SK-N-SH (cell line): ENCODE measurements at regions not wholly inside any gene's neighbourhood (a gene's known extent, or its start where the extent isn't known, plus 50 kb on each side); places are given as distances from the start of the nearest gene placed in this dataset.

Experiments
- CTCF ChIA-PET: fragments of 300-600, 350-600 bp; formaldehyde crosslinking; extraction: SDS; loops from one replicate; lab custom pipeline; 2021; lab: Yijun Ruan, JAX
- POLR2A ChIA-PET: fragments of 350-600 bp; sonication (Branson Sonifier 250); formaldehyde crosslinking; extraction: SDS; loops from one replicate; lab custom pipeline; 2020; ENCODE audit warnings: antibody characterized with exemption, inconsistent platforms; lab: Yijun Ruan, JAX
- DNase-seq: peaks from one replicate; pipeline ENCODE4 v3.0.0; 2012
- H2AFZ ChIP-seq: fragments of 200-600 bp; sonication (generic); 2 replicates; pipeline ENCODE4 v1.8.1; 2016; ENCODE audit warnings: antibody characterized with exemption, mild to moderate bottlenecking, low read depth
- H3F3A ChIP-seq: fragments of 200-600 bp; sonication (generic); replicated peaks from 2 replicates; pipeline ENCODE3; 2016; ENCODE audit warnings: antibody characterized with exemption, mild to moderate bottlenecking; ENCODE audit not compliant: insufficient read depth
- H3K27ac ChIP-seq, 2 experiments: fragments of 200-500 bp in 1 of 2; fragments of 200-600 bp in 1 of 2; sonication (Bioruptor generic) in 1 of 2; sonication (generic), shearing (Covaris generic) in 1 of 2; 2 replicates each; pipeline versions ENCODE4 v1.5.1 to v1.6.1; 2014 to 2016; ENCODE audit warnings: low read depth in 2 of 2, inconsistent platforms in 1 of 2, low read length in 1 of 2, mild to moderate bottlenecking in 1 of 2, mixed read lengths in 1 of 2
- H3K27me3 ChIP-seq: fragments of 200-600 bp; sonication (generic), shearing (Covaris generic); 2 replicates; pipeline ENCODE4 v1.6.1; 2016; ENCODE audit warnings: mixed run types; ENCODE audit not compliant: insufficient read depth
- H3K36me3 ChIP-seq, 2 experiments: fragments of 200-500 bp in 1 of 2; fragments of 200-600 bp in 1 of 2; sonication (Bioruptor generic) in 1 of 2; sonication (generic) in 1 of 2; replicated peaks in 1 of 2; 2 replicates each; pipeline versions ENCODE3 to v1.5.1; 2014 to 2016; ENCODE audit warnings: low read length in 1 of 2, mild to moderate bottlenecking in 1 of 2; ENCODE audit not compliant: insufficient read depth in 2 of 2, control insufficient read depth in 1 of 2
- H3K4me1 ChIP-seq, 2 experiments: fragments of 200-500 bp in 1 of 2; fragments of 200-600 bp in 1 of 2; sonication (Bioruptor generic) in 1 of 2; sonication (generic), shearing (Covaris generic) in 1 of 2; 2 replicates each; pipeline versions ENCODE4 v1.5.1 to v1.6.1; 2014 to 2016; ENCODE audit warnings: low read depth in 1 of 2, low read length in 1 of 2, mixed run types in 1 of 2; ENCODE audit not compliant: insufficient read depth in 2 of 2, control insufficient read depth in 1 of 2
- H3K4me2 ChIP-seq: fragments of 200-600 bp; sonication (generic), shearing (Covaris generic); 2 replicates; pipeline ENCODE4 v1.6.1; 2017; ENCODE audit warnings: mixed run types
- H3K4me3 ChIP-seq, 2 experiments: fragments of 200-500 bp in 1 of 2; fragments of 200-600 bp in 1 of 2; sonication (Bioruptor generic) in 1 of 2; sonication (generic), shearing (Covaris generic) in 1 of 2; 2 replicates each; pipeline versions ENCODE4 v1.5.1 to v1.8.1; 2014 to 2016; ENCODE audit warnings: low read depth in 2 of 2, inconsistent platforms in 1 of 2, low read length in 1 of 2, mild to moderate bottlenecking in 1 of 2, mixed read lengths in 1 of 2, moderate library complexity in 1 of 2
- H3K79me2 ChIP-seq: fragments of 200-600 bp; sonication (generic); 2 replicates; pipeline ENCODE4 v1.8.1; 2017; ENCODE audit warnings: mild to moderate bottlenecking; ENCODE audit not compliant: insufficient read depth
- H3K9ac ChIP-seq: fragments of 200-600 bp; sonication (generic); 2 replicates; pipeline ENCODE4 v1.6.1; 2017; ENCODE audit warnings: mixed run types
- H3K9me2 ChIP-seq: fragments of 200-600 bp; sonication (generic); 2 replicates; pipeline ENCODE4 v1.6.1; 2017; ENCODE audit warnings: mixed run types
- H3K9me3 ChIP-seq: fragments of 200-600 bp; sonication (generic); 2 replicates; pipeline ENCODE4 v1.6.1; 2017; ENCODE audit warnings: mixed run types, mild to moderate bottlenecking, moderate library complexity
- H4K20me1 ChIP-seq: fragments of 200-600 bp; sonication (generic); 2 replicates; pipeline ENCODE4 v1.6.1; 2017; ENCODE audit warnings: mild to moderate bottlenecking, mixed run types; ENCODE audit not compliant: insufficient read depth
- CHD2 ChIP-seq: fragments of 150-350 bp; IDR thresholded peaks from 2 replicates; pipeline ENCODE4 v1.6.1; 2018; ENCODE audit warnings: low read length; ENCODE audit not compliant: partially characterized antibody
- CTCF ChIP-seq: fragments of 200-600 bp; sonication (generic); IDR thresholded peaks from 2 replicates; pipeline ENCODE4 v1.6.1; 2017; ENCODE audit warnings: antibody characterized with exemption, mild to moderate bottlenecking, moderate library complexity
- EP300 ChIP-seq, 2 experiments: IDR thresholded peaks; 2 replicates each; pipeline versions ENCODE4 v1.4.0 to v1.6.1; 2012; ENCODE audit warnings: borderline replicate concordance in 1 of 2, low read depth in 1 of 2, low read length in 1 of 2
- FOXM1 ChIP-seq: IDR thresholded peaks from 2 replicates; pipeline ENCODE4 v1.4.0; 2012; ENCODE audit warnings: low read depth, mild to moderate bottlenecking
- IRF3 ChIP-seq: fragments of 150-350 bp; IDR thresholded peaks from 2 replicates; pipeline ENCODE4 v1.6.1; 2016; ENCODE audit warnings: mild to moderate bottlenecking, low read depth, low read length
- MXI1 ChIP-seq: IDR thresholded peaks from 2 replicates; pipeline ENCODE4 v1.6.1; 2012; ENCODE audit warnings: mild to moderate bottlenecking, low read depth, low read length, improper control_type of control experiment
- TCF12 ChIP-seq: IDR thresholded peaks from 2 replicates; pipeline ENCODE4 v1.4.0; 2012
- YY1 ChIP-seq: IDR thresholded peaks from 2 replicates; pipeline ENCODE4 v1.4.0; 2012; ENCODE audit warnings: low read depth, mild to moderate bottlenecking
- WGBS: methylation state at CpG from one replicate; pipeline ENCODE4 v1.1.6; 2017; ENCODE audit warnings: low lambda C conversion rate; 5-methylcytosine and 5-hydroxymethylcytosine counted together
- TF ChIP-seq, protein P1 (sequence below): fragments of 150-350 bp; IDR thresholded peaks from 2 replicates; pipeline ENCODE4 v1.6.1; 2017; ENCODE audit warnings: antibody characterized with exemption, low read length, low read depth, borderline replicate concordance

GRCh38 chr12:61538951-61539350 lies 721.3 kb upstream of the USP15 start:
- H3K4me3 ChIP-seq = no peak overlapping the region; a peak in 1 of 4 replicates
- H3K79me2 ChIP-seq = no peaks in the 10 kb centered on the region
- no peak overlapping the region for H3K27ac ChIP-seq
- H3K9ac ChIP-seq = no peak overlapping the region
- no peak for TF ChIP-seq FOXM1
- no peak for TF ChIP-seq IRF3
- no peak for TF ChIP-seq YY1
- TF ChIP-seq, protein P1, sequence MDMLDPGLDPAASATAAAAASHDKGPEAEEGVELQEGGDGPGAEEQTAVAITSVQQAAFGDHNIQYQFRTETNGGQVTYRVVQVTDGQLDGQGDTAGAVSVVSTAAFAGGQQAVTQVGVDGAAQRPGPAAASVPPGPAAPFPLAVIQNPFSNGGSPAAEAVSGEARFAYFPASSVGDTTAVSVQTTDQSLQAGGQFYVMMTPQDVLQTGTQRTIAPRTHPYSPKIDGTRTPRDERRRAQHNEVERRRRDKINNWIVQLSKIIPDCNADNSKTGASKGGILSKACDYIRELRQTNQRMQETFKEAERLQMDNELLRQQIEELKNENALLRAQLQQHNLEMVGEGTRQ = no peak
- 0 out of 2 replicates have a peak, but pooled peaks have one; percentile 10 for TF ChIP-seq CTCF
- TF ChIP-seq MXI1 = no peak
- no peak for TF ChIP-seq TCF12
- no peaks in the 10 kb centered on the region for H3K9me2 ChIP-seq
- H3K36me3 ChIP-seq = no peaks in the 10 kb centered on the region
- no peaks in the 10 kb centered on the region for H3K4me1 ChIP-seq
- CTCF ChIA-PET = no interaction called here
- DNase-seq = no peak
- WGBS = 3% methylated on average over 2 of the region's 2 CpGs
- no peaks in the 10 kb centered on the region for H3K9me3 ChIP-seq
- POLR2A ChIA-PET = no interaction called here
- no peak overlapping the region for H3K4me2 ChIP-seq
- H3F3A ChIP-seq = no peaks in the 10 kb centered on the region
- no peaks in the 10 kb centered on the region for H4K20me1 ChIP-seq
- no peak overlapping the region for H2AFZ ChIP-seq
- H3K27me3 ChIP-seq = no peaks in the 10 kb centered on the region

DNA sequence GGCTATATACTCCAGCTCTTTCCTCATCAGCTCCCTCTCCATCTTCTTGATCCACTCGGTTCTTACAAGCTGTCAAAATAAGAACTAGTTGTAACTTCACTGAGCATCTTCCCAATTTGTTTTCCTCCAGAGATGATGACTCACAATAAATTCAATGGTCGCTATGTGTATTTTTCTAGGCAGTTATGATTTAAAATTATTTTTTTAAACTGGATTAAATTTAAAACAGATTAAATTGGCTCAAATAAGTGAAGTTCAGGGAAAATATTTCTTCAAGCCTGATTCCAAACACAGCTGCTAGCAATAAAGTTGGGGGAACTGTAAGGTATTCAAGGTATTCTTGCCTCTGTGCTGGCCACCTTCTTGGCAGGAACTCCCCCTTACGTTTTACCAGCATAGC lies 717.7 kb upstream of the USP15 start:
- Histone ChIP-seq H3K4me2 (no peak overlapping the region), H4K20me1 (no peaks in the 10 kb centered on the region), H3K4me1 (no peaks in the 10 kb centered on the region), H3K9me3 (no peaks in the 10 kb centered on the region), H3K27me3 (no peaks in the 10 kb centered on the region), H3K36me3 (no peaks in the 10 kb centered on the region), H3F3A (no peaks in the 10 kb centered on the region), H3K9me2 (no peaks in the 10 kb centered on the region), H3K4me3 (no peak overlapping the region), H3K27ac (no peak overlapping the region), H3K79me2 (no peaks in the 10 kb centered on the region)
- CTCF ChIA-PET = no interaction called here
- POLR2A ChIA-PET = no interaction called here
- DNase-seq = no peak
- under 1% methylated on average over 3 of the region's 3 CpGs for WGBS
- TF ChIP-seq CHD2 = no peak
- no peak for TF ChIP-seq EP300 (IDR thresholded peaks at IDR 0.05; ENCODE audit: borderline replicate concordance in 1 of 2, low read depth in 1 of 2, low read length in 1 of 2)
- TF ChIP-seq, all 33 proteins: peak for 0
- Histone ChIP-seq H3K9ac (no peak overlapping the region), H2AFZ (no peak overlapping the region)
